ENCODE measurements at regions not wholly inside any gene's neighbourhood (a gene's known extent, or its start where the extent isn't known, plus 50 kb on each side); places are given as distances from the start of the nearest gene placed in this dataset.

GRCh38 chr3:194865061-194865460 lies 179.4 kb downstream of the FAM43A start:
- peaks cover 9% of the 10 kb centered on the region for H3K4me1 Mint-ChIP-seq (ENCODE audit: insufficient read depth, unreplicated experiment)
- DNase-seq (ENCODE audit: unreplicated experiment) = no peak
- no peaks in the 10 kb centered on the region for H3K36me3 Mint-ChIP-seq (ENCODE audit: insufficient read depth, unreplicated experiment)
- TF ChIP-seq CTCF (IDR thresholded peaks at IDR 0.05; ENCODE audit: unreplicated experiment) = no peak
- no peaks in the 10 kb centered on the region for H3K9me3 Mint-ChIP-seq (ENCODE audit: unreplicated experiment)
- no peaks in the 10 kb centered on the region for H3K27me3 Mint-ChIP-seq (ENCODE audit: insufficient read depth, unreplicated experiment)
- H3K27ac Mint-ChIP-seq (ENCODE audit: low read depth, unreplicated experiment) = no peak overlapping the region
- no peak overlapping the region for H3K4me3 Mint-ChIP-seq (ENCODE audit: unreplicated experiment)
- no TSS peak for BruUV-seq (replicated peaks)
- CTCF ChIA-PET = interaction anchor here (0.5 to 0.7 kb wide), 2 partner anchors 406 to 652 kb away, joined by 3 read pairs; partner anchors contain the start of gene XXYLT1
- POLR2A ChIA-PET = no interaction called here
- intact Hi-C loops (cut with micrococcal nuclease) = no loop called here

- H3K4me1 Mint-ChIP-seq (ENCODE audit: insufficient read depth, unreplicated experiment) = peaks cover 11% of the 10 kb centered on the region
- no peak for DNase-seq (ENCODE audit: unreplicated experiment)
- no peak overlapping the region for H3K4me3 Mint-ChIP-seq (ENCODE audit: unreplicated experiment)
- H3K9me3 Mint-ChIP-seq (ENCODE audit: unreplicated experiment) = no peaks in the 10 kb centered on the region
- CTCF ChIA-PET = interaction anchor here (0.7 kb wide), 1 partner anchor 405 kb away, joined by 3 read pairs; the partner anchor contains the start of gene XXYLT1
- POLR2A ChIA-PET = no interaction called here
- H3K27me3 Mint-ChIP-seq (ENCODE audit: insufficient read depth, unreplicated experiment) = no peaks in the 10 kb centered on the region
- no peak for TF ChIP-seq CTCF (IDR thresholded peaks at IDR 0.05; ENCODE audit: unreplicated experiment)
- no peaks in the 10 kb centered on the region for H3K36me3 Mint-ChIP-seq (ENCODE audit: insufficient read depth, unreplicated experiment)
- BruUV-seq (replicated peaks) = no TSS peak
- no peak overlapping the region for H3K27ac Mint-ChIP-seq (ENCODE audit: low read depth, unreplicated experiment)
- intact Hi-C loops (cut with micrococcal nuclease) = no loop called here
Measured at GRCh38 chr3:194865615-194866014, 179.9 kb downstream of the FAM43A start.

- H3K27me3 Mint-ChIP-seq (ENCODE audit: insufficient read depth, unreplicated experiment) = no peaks in the 10 kb centered on the region
- no peak overlapping the region for H3K27ac Mint-ChIP-seq (ENCODE audit: low read depth, unreplicated experiment)
- POLR2A ChIA-PET = no interaction called here
- no peak for TF ChIP-seq CTCF (IDR thresholded peaks at IDR 0.05; ENCODE audit: unreplicated experiment)
- no peaks in the 10 kb centered on the region for H3K9me3 Mint-ChIP-seq (ENCODE audit: unreplicated experiment)
- BruUV-seq (replicated peaks) = no TSS peak
- CTCF ChIA-PET = no interaction called here
- H3K4me1 Mint-ChIP-seq (ENCODE audit: insufficient read depth, unreplicated experiment) = peaks cover 15% of the 10 kb centered on the region
- no peak overlapping the region for H3K4me3 Mint-ChIP-seq (ENCODE audit: unreplicated experiment)
- H3K36me3 Mint-ChIP-seq (ENCODE audit: insufficient read depth, unreplicated experiment) = no peaks in the 10 kb centered on the region
- intact Hi-C loops (cut with micrococcal nuclease) = no loop called here
- DNase-seq (ENCODE audit: unreplicated experiment) = no peak
Measured at GRCh38 chr3:194866236-194866635, 180.6 kb downstream of the FAM43A start.

- no peaks in the 10 kb centered on the region for H3K36me3 Mint-ChIP-seq (ENCODE audit: insufficient read depth, unreplicated experiment)
- peak; percentile 37 for DNase-seq (ENCODE audit: unreplicated experiment)
- no peak overlapping the region for H3K27ac Mint-ChIP-seq (ENCODE audit: low read depth, unreplicated experiment)
- TF ChIP-seq CTCF (IDR thresholded peaks at IDR 0.05; ENCODE audit: unreplicated experiment) = no peak
- ChIA-PET CTCF (no interaction called here), POLR2A (interaction anchor here (0.9 kb wide), 1 partner anchor 163 kb away, joined by 3 read pairs; no protein-coding TSS in a partner anchor)
- no peak overlapping the region for H3K4me3 Mint-ChIP-seq (ENCODE audit: unreplicated experiment)
- BruUV-seq (replicated peaks) = no TSS peak
- intact Hi-C loops (cut with micrococcal nuclease) = no loop called here
- H3K9me3 Mint-ChIP-seq (ENCODE audit: unreplicated experiment) = no peaks in the 10 kb centered on the region
- no peaks in the 10 kb centered on the region for H3K27me3 Mint-ChIP-seq (ENCODE audit: insufficient read depth, unreplicated experiment)
- H3K4me1 Mint-ChIP-seq (ENCODE audit: insufficient read depth, unreplicated experiment) = peaks cover 27% of the 10 kb centered on the region
Measured at GRCh38 chr3:194867270-194867983, 181.7 kb downstream of the FAM43A start.

Measured in MCF 10A (cell line).